T-cell (primary cell): ENCODE measurements at regions not wholly inside any gene's neighbourhood (a gene's known extent, or its start where the extent isn't known, plus 50 kb on each side); places are given as distances from the start of the nearest gene placed in this dataset.

Source experiments
- ATAC-seq, 4 experiments: fragments of 200-7000 bp in 3 of 4; fragments of 150-1000 bp in 1 of 4; cut with Tn5 transposase; replicated peaks in 1 of 4; 1 replicate in 3 of 4; 2 replicates in 1 of 4; pipeline ENCODE4 v1.10.0; 2021; ENCODE audit warnings: moderate library complexity in 3 of 4, mild to moderate bottlenecking in 2 of 4, moderate number of reproducible peaks in 1 of 4
- CTCF ChIA-PET, 2 donors: fragments of 300-600 bp; sonication (Branson Sonifier 250); formaldehyde crosslinking; loops; one replicate each; lab custom pipeline; 2022; ENCODE audit warnings: antibody characterized with exemption in 2 of 2; lab: Charles Lee
- POLR2A ChIA-PET, 2 donors: fragments of 300-600 bp; sonication (Branson Sonifier 250); formaldehyde crosslinking; loops; one replicate each; lab custom pipeline; 2022; ENCODE audit warnings: antibody characterized with exemption in 2 of 2; lab: Charles Lee
- DNase-seq, 35 experiments: peaks; one replicate each; pipeline versions ENCODE4 v3.0.0 to v3.0.0-alpha.2; 2013 to 2023
- H3K27ac ChIP-seq: one replicate; pipeline ENCODE4 v1.5.1; 2013; ENCODE audit warnings: low read length
- H3K27me3 ChIP-seq, 2 experiments: replicated peaks in 1 of 2; 1 replicate in 1 of 2; 2 replicates in 1 of 2; pipeline versions ENCODE4 v1.6.1 to v1.7.0; 2013; ENCODE audit warnings: low read length in 1 of 2, mixed read lengths in 1 of 2; ENCODE audit not compliant: control insufficient read depth in 2 of 2, insufficient read depth in 2 of 2; ENCODE audit errors: extremely low read depth in 1 of 2
- H3K36me3 ChIP-seq, 2 donors: 1 replicate in 1 of 2; 2 replicates in 1 of 2; pipeline versions ENCODE4 v1.6.1 to v1.7.0; 2013; ENCODE audit warnings: low read length in 1 of 2; ENCODE audit not compliant: control insufficient read depth in 2 of 2, insufficient read depth in 1 of 2; ENCODE audit errors: extremely low read depth in 1 of 2
- H3K4me1 ChIP-seq, 2 experiments: 1 replicate in 1 of 2; 2 replicates in 1 of 2; pipeline versions ENCODE4 v1.6.1 to v1.7.0; 2013; ENCODE audit warnings: low read length in 2 of 2, mixed read lengths in 1 of 2; ENCODE audit not compliant: insufficient read depth in 2 of 2, control insufficient read depth in 1 of 2; ENCODE audit errors: extremely low read depth in 1 of 2
- H3K4me3 ChIP-seq, 2 donors: 1 replicate in 1 of 2; 2 replicates in 1 of 2; pipeline versions ENCODE4 v1.5.1 to v1.7.0; 2013; ENCODE audit warnings: mild to moderate bottlenecking in 2 of 2, low read length in 1 of 2, moderate library complexity in 1 of 2; ENCODE audit not compliant: control insufficient read depth in 1 of 2; ENCODE audit errors: extremely low read depth in 1 of 2
- H3K9me3 ChIP-seq: 2 replicates; pipeline ENCODE4 v1.7.0; 2013
- H3K27ac Mint-ChIP-seq, 2 donors: one replicate each; pipeline ENCODE4 v1.8.0; 2020 to 2021; ENCODE audit warnings: mild to moderate bottlenecking in 2 of 2, mixed read lengths in 2 of 2
- H3K27me3 Mint-ChIP-seq, 2 donors: one replicate each; pipeline ENCODE4 v1.8.0; 2021 to 2022; ENCODE audit warnings: mixed read lengths in 2 of 2
- H3K36me3 Mint-ChIP-seq: one replicate; pipeline ENCODE4 v1.8.0; 2021; ENCODE audit warnings: mixed read lengths
- H3K4me1 Mint-ChIP-seq, 3 donors: one replicate each; pipeline ENCODE4 v1.8.0; 2020 to 2022; ENCODE audit warnings: mixed read lengths in 3 of 3, mild to moderate bottlenecking in 1 of 3
- H3K4me3 Mint-ChIP-seq, 3 donors: one replicate each; pipeline ENCODE4 v1.8.0; 2020 to 2022; ENCODE audit warnings: mild to moderate bottlenecking in 3 of 3, mixed read lengths in 3 of 3, moderate library complexity in 3 of 3
- H3K9me3 Mint-ChIP-seq, 3 donors: one replicate each; pipeline ENCODE4 v1.8.0; 2020 to 2022; ENCODE audit warnings: mixed read lengths in 3 of 3
- WGBS: methylation state at CpG from one replicate; pipeline ENCODE4 v1.1.5; 2013; ENCODE audit warnings: missing lambda C conversion rate; ENCODE audit not compliant: insufficient coverage; 5-methylcytosine and 5-hydroxymethylcytosine counted together

DNA sequence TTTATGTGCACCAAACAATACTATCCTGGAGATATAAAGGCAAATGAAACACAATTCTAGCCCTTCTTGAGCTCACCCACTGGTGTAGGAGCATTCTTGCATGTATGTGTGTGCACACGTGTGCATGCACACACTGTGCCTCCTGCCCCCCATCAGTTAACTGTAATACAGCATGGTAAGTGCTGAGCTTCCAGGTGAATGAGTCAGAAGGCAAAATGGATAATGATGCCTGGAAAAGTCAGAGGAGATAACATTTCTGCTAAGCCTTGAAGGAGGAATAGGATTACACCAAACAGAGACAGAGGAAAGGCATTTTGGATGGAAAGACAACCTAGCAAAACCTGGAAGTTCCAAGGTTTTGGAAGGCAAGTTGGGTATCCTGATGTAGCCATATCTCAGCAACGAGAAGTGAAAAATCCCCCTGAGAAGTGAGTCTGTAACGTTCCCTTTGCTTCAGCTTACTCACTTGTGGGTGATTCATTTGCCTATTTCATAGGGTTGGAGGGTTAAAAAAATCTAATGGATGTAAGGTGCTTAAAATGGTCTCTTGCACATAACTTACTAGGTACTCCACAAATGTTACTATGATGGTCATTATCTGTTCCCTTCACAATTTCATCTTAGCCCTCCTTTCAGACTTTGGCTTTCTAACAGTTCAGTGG is 101.4 kb upstream of the STC2 start:
- Histone ChIP-seq H3K27me3 (no peaks in the 10 kb centered on the region), H3K4me3 (no peak overlapping the region), H3K36me3 (no peaks in the 10 kb centered on the region), H3K4me1 (no peaks in the 10 kb centered on the region), H3K9me3 (no peaks in the 10 kb centered on the region), H3K27ac (no peak overlapping the region)
- no peak for ATAC-seq
- WGBS: no CpG with 5 or more reads among the region's 3 CpGs
- no peak overlapping the region for H3K27ac Mint-ChIP-seq
- CTCF ChIA-PET: no interaction called here
- H3K4me3 Mint-ChIP-seq: no peak overlapping the region
- POLR2A ChIA-PET: no interaction called here
- no peaks in the 10 kb centered on the region for H3K36me3 Mint-ChIP-seq
- H3K9me3 Mint-ChIP-seq: peaks cover 0 to 3% (median 2%) of the 10 kb centered on the region in 3 donors
- peaks cover 5 to 13% of the 10 kb centered on the region in 2 donors for H3K27me3 Mint-ChIP-seq
- DNase-seq: no peak
- no peaks in the 10 kb centered on the region for H3K4me1 Mint-ChIP-seq

DNA sequence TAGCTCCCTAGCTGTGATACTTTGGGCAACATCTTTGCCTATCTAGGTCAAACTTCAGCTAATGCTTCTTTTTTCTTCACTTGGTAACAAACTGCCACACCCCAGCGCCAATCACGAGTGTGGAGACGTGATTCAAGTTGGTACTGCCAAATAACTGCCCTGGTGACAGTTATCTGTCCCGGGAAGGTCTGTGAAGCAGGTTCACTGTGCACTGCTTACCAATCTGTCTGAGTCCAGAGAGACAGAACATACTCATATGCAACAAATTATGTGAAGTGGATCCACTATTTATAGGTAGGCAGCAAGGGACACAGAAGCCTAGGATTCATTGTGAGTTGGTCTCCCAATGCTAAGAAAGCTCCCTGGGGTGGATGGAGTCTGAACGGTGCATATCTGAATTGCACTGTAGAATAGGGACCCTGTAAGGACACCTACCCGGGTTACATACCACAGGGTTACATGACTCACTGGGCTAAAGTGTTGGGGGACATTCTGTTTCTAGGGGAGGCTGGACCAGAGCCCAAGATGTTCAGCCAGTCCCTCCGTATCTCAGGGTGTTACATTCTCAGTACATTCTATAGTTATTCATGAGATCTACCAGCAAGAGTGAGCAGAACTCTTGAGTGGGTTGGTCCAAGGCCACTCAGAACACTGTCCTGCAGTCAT is 95.4 kb upstream of the STC2 start:
- Histone ChIP-seq H3K27ac (no peak overlapping the region), H3K36me3 (no peaks in the 10 kb centered on the region), H3K27me3 (peaks cover 0 to 4% of the 10 kb centered on the region in 2 experiments), H3K9me3 (peaks cover 2% of the 10 kb centered on the region), H3K4me3 (no peak overlapping the region), H3K4me1 (no peaks in the 10 kb centered on the region)
- no peaks in the 10 kb centered on the region for H3K36me3 Mint-ChIP-seq
- no peak for ATAC-seq
- 68% methylated on average over 4 of the region's 7 CpGs for WGBS
- H3K4me3 Mint-ChIP-seq: no peak overlapping the region
- ChIA-PET CTCF (no interaction called here), POLR2A (no interaction called here)
- no peak overlapping the region for H3K27ac Mint-ChIP-seq
- peaks cover 10 to 15% (median 13%) of the 10 kb centered on the region in 3 donors for H3K9me3 Mint-ChIP-seq
- no peaks in the 10 kb centered on the region for H3K4me1 Mint-ChIP-seq
- no peak for DNase-seq
- H3K27me3 Mint-ChIP-seq: peaks cover 2 to 3% of the 10 kb centered on the region in 2 donors

GRCh38 chr5:173420108-173420507 is 91.9 kb upstream of the STC2 start:
- peaks cover 2% of the 10 kb centered on the region for H3K9me3 ChIP-seq
- CTCF ChIA-PET: no interaction called here
- H3K27me3 Mint-ChIP-seq: peaks cover 2 to 5% of the 10 kb centered on the region in 2 donors
- no peak overlapping the region for H3K4me3 Mint-ChIP-seq
- H3K36me3 Mint-ChIP-seq: no peaks in the 10 kb centered on the region
- no peaks in the 10 kb centered on the region for H3K36me3 ChIP-seq
- H3K9me3 Mint-ChIP-seq: peaks cover 16 to 21% (median 21%) of the 10 kb centered on the region in 3 donors
- no peaks in the 10 kb centered on the region for H3K4me1 Mint-ChIP-seq
- 78% methylated on average over 9 of the region's 11 CpGs for WGBS
- no peak overlapping the region for H3K27ac ChIP-seq
- H3K27me3 ChIP-seq: peaks cover 0 to 4% of the 10 kb centered on the region in 2 experiments
- H3K27ac Mint-ChIP-seq: no peak overlapping the region
- DNase-seq (no peak), ATAC-seq (no peak)
- no peak overlapping the region for H3K4me3 ChIP-seq
- no peaks in the 10 kb centered on the region for H3K4me1 ChIP-seq
- POLR2A ChIA-PET: no interaction called here

DNA sequence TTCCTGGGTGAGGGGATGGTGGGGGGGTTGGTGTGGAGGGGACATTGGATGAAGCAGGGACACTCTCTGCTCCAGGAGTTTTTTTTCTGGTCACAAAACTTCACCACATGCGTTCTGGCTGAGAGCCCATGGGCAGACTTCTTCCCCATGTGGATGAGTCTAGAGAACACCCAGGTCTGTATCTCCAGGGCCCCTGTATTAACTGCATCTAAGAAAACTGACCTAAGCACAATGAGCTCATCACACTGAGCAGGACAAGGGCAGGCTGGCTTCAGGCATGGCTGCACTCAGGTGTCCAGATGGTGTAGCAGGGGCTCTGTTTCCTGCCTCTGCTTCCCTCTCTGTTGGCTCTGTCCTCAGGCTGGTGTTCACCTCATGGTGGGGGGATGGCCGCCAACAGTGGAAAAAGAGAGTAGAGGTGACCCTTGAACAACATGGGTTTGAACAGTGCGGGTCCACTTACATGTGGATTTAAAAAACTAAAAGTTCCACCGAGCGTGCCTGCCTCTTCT is 85.3 kb upstream of the STC2 start:
- POLR2A ChIA-PET: no interaction called here
- no peak overlapping the region for H3K4me3 ChIP-seq

DNA sequence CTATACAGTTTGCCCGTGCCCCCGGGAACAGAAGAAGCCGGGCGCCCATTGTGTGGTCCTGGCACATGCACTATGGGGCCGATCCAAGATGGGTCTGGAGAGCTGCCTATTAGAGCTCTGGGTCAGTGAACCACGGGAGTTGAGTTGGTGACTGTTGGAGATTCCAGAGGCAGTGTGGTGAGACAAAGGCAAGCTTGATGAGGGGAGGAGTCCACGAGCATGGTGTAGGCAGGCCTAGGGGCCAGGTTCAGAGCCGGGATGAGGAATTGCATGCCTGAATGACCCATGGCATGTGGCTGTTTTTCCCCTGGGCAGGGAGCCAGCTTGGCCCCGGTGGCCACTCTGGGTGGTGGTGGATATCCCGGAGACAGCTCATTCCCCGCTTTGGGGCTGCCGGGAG is 84.4 kb upstream of the STC2 start:
- Mint-ChIP-seq H3K4me1 (no peaks in the 10 kb centered on the region), H3K36me3 (no peaks in the 10 kb centered on the region), H3K27ac (no peak overlapping the region), H3K9me3 (peaks cover 4 to 11% (median 6%) of the 10 kb centered on the region in 3 donors), H3K27me3 (peaks cover 16 to 23% of the 10 kb centered on the region in 2 donors), H3K4me3 (no peak overlapping the region)
- H3K4me1 ChIP-seq: no peaks in the 10 kb centered on the region
- no peak overlapping the region for H3K4me3 ChIP-seq
- H3K27ac ChIP-seq: no peak overlapping the region
- H3K27me3 ChIP-seq: peaks cover 0 to 20% of the 10 kb centered on the region in 2 experiments
- H3K36me3 ChIP-seq: no peaks in the 10 kb centered on the region
- WGBS: 78% methylated on average over 8 of the region's 12 CpGs
- no peaks in the 10 kb centered on the region for H3K9me3 ChIP-seq
- ChIA-PET POLR2A (no interaction called here), CTCF (no interaction called here)
- ATAC-seq (no peak), DNase-seq (no peak)

More for the DNA sequence above, 85.3 kb upstream of the STC2 start:
- WGBS: no CpG with 5 or more reads among the region's 5 CpGs
- H3K27ac ChIP-seq: no peak overlapping the region
- no peak overlapping the region for H3K4me3 Mint-ChIP-seq
- H3K27me3 ChIP-seq: peaks cover 0 to 20% of the 10 kb centered on the region in 2 experiments
- no peaks in the 10 kb centered on the region for H3K36me3 ChIP-seq
- H3K36me3 Mint-ChIP-seq: no peaks in the 10 kb centered on the region
- no peaks in the 10 kb centered on the region for H3K9me3 ChIP-seq
- H3K4me1 Mint-ChIP-seq: no peaks in the 10 kb centered on the region
- H3K9me3 Mint-ChIP-seq: peaks cover 4 to 11% (median 6%) of the 10 kb centered on the region in 3 donors
- no peaks in the 10 kb centered on the region for H3K4me1 ChIP-seq
- no peak for ATAC-seq
- DNase-seq: no peak
- CTCF ChIA-PET: no interaction called here
- H3K27ac Mint-ChIP-seq: no peak overlapping the region
- peaks cover 16 to 23% of the 10 kb centered on the region in 2 donors for H3K27me3 Mint-ChIP-seq

DNA sequence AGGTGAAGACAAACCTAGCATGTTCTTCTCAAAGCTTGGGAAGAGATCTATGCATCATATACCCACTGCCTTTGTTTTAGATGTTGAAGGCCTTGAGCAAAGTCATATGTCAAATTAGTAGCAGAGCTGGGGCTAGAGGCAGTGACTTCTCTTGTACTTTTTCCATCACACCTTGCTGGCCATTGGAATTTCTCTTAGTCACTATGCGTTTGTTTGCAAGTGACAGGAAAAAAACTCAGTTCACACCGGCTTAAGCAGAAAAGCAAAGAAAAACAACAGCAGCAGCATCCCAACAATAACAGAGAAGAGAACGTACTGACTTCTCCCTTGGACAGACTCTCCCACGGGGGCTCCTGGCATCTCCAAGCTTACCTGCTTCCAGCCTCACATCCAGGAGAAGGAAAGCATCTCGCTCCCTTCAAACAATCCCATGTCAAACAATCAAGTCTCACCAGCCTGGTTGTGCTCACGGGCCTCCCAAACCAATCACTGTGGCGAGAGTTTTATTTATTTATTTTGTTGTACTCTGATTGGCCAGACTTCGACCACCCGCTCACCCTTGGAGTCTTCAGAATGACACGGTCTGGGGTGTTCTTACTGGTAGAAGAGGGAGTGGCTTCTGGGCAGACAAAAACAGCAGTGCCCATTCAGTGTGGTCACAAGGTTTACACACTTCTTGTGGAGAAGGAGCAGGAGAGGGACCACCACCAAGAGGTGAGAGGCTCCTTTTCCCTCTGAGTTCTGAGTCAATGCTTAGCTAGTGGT is 83.8 kb upstream of the STC2 start:
- POLR2A ChIA-PET: no interaction called here
- ATAC-seq (no peak), DNase-seq (no peak)
- Mint-ChIP-seq H3K27ac (no peak overlapping the region), H3K4me1 (no peaks in the 10 kb centered on the region), H3K9me3 (peaks cover 2 to 8% (median 3%) of the 10 kb centered on the region in 3 donors), H3K36me3 (no peaks in the 10 kb centered on the region), H3K4me3 (no peak overlapping the region), H3K27me3 (peaks cover 16 to 23% of the 10 kb centered on the region in 2 donors)
- Histone ChIP-seq H3K36me3 (no peaks in the 10 kb centered on the region), H3K27me3 (peaks cover 0 to 20% of the 10 kb centered on the region in 2 experiments), H3K4me3 (no peak overlapping the region), H3K4me1 (no peaks in the 10 kb centered on the region), H3K27ac (no peak overlapping the region), H3K9me3 (no peaks in the 10 kb centered on the region)
- WGBS: 71% methylated on average over 7 of the region's 10 CpGs
- CTCF ChIA-PET: no interaction called here
